Left lung (tissue), 4 donors: ENCODE measurements at regions not wholly inside any gene's neighbourhood (a gene's known extent, or its start where the extent isn't known, plus 50 kb on each side); places are given as distances from the start of the nearest gene placed in this dataset.

Source experiments
- ATAC-seq: fragments of 200-7000 bp; cut with Tn5 transposase; one replicate; pipeline ENCODE4 v1.9.1; 2020; ENCODE audit warnings: moderate library complexity
- DNase-seq, 4 donors: peaks; one replicate each; pipeline ENCODE4 v3.0.0-alpha.2; 2013 to 2020
- H3K27ac ChIP-seq, 2 donors: fragments of 200-600 bp; sonication (generic) in 1 of 2; one replicate each; pipeline versions ENCODE4 v1.5.0 to v1.8.0; 2020 to 2021
- H3K27me3 ChIP-seq, 2 donors: fragments of 200-600 bp; sonication (generic) in 1 of 2; one replicate each; pipeline versions ENCODE4 v1.5.0 to v1.8.0; 2020 to 2021
- H3K36me3 ChIP-seq, 2 donors: fragments of 200-600 bp; sonication (generic) in 1 of 2; one replicate each; pipeline versions ENCODE4 v1.5.0 to v1.8.0; 2020 to 2021
- H3K4me1 ChIP-seq, 2 donors: fragments of 200-600 bp; one replicate each; pipeline ENCODE4 v1.8.0; 2021
- H3K4me3 ChIP-seq, 2 donors: fragments of 200-600 bp; sonication (generic) in 1 of 2; one replicate each; pipeline versions ENCODE4 v1.5.0 to v1.8.0; 2020 to 2021; ENCODE audit warnings: mild to moderate bottlenecking in 1 of 2
- H3K9me3 ChIP-seq, 2 donors: fragments of 200-600 bp; sonication (generic) in 1 of 2; one replicate each; pipeline versions ENCODE4 v1.5.0 to v1.8.0; 2020 to 2021
- intact Hi-C, 2 donors: fragments of 100-400 bp; cut with DNase I; formaldehyde crosslinking; loops; one replicate each; pipeline versions ENCODE4 v1.11.2 to v1.14.2; 2022
- TF ChIP-seq, protein P1 (sequence below), 2 donors: fragments of 200-600 bp; sonication (generic) in 1 of 2; IDR thresholded peaks; one replicate each; pipeline versions ENCODE4 v1.5.0 to v1.8.0; 2021; ENCODE audit warnings: antibody characterized with exemption in 2 of 2
- donor health status: DM: no; HTN: yes; CAD: no.
- donor health status: DM: no; HTN: no; CAD: no.

GRCh38 chr7:61576-62360, 130.6 kb upstream of the FAM20C start:
- TF ChIP-seq, protein P1, sequence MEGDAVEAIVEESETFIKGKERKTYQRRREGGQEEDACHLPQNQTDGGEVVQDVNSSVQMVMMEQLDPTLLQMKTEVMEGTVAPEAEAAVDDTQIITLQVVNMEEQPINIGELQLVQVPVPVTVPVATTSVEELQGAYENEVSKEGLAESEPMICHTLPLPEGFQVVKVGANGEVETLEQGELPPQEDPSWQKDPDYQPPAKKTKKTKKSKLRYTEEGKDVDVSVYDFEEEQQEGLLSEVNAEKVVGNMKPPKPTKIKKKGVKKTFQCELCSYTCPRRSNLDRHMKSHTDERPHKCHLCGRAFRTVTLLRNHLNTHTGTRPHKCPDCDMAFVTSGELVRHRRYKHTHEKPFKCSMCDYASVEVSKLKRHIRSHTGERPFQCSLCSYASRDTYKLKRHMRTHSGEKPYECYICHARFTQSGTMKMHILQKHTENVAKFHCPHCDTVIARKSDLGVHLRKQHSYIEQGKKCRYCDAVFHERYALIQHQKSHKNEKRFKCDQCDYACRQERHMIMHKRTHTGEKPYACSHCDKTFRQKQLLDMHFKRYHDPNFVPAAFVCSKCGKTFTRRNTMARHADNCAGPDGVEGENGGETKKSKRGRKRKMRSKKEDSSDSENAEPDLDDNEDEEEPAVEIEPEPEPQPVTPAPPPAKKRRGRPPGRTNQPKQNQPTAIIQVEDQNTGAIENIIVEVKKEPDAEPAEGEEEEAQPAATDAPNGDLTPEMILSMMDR (IDR thresholded peaks at IDR 0.05) = no peak
- no peaks in the 10 kb centered on the region for H3K36me3 ChIP-seq
- peaks cover 0 to 3% of the 10 kb centered on the region in 2 donors for H3K27me3 ChIP-seq
- H3K4me3 ChIP-seq = no peak overlapping the region
- H3K4me1 ChIP-seq = peaks cover 0 to 22% of the 10 kb centered on the region in 2 donors
- H3K9me3 ChIP-seq = no peaks in the 10 kb centered on the region
- DNase-seq (peak in 2 of 4 donors; percentile 12 to 41), ATAC-seq (no peak)
- H3K27ac ChIP-seq = no peak overlapping the region
- intact Hi-C loops = no loop called here

DNA sequence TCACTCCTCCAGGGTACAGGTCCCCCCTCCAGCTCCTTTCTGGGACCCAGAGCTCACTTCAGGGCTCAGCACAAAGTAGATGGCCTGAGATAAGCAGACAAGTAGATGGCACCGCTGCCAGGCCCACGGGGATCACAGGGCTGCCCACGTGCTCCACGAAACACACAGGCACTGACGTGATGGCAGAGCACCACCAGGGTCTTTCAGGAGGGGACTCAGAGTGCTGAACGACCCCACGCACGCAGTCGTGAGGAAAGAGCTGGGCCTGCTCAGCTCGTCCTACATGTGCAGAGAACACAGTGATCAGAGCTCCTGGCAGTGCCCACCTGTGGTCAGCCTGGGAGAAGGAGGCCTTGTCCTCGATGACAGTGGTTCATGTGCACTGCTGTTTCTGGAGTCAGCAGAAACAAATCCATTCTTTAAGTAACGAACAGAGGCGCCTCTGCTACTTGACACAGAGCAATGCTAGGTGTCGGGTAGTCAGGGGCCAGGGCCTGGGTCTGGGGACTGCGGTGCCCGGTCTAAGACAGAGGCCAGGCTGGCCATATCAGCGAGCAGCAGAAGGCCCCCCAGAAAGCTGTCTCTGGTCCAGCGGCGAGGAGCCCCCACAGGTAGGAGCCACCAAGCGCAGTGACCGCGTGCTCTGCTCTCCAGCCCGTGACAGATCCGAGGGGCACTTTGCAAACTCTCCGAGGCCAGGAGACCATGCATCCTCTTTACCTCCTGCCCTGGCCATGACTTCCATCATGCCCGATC, 129.8 kb upstream of the FAM20C start:
- peak in 2 of 4 donors; percentile 30 to 56 for DNase-seq
- ATAC-seq = no peak
- no peak overlapping the region for H3K4me3 ChIP-seq
- TF ChIP-seq, protein P1 (IDR thresholded peaks at IDR 0.05) = no peak
- peaks cover 0 to 19% of the 10 kb centered on the region in 2 donors for H3K4me1 ChIP-seq
- intact Hi-C loops = no loop called here
- H3K9me3 ChIP-seq = no peaks in the 10 kb centered on the region
- no peaks in the 10 kb centered on the region for H3K36me3 ChIP-seq
- H3K27me3 ChIP-seq = peaks cover 0 to 3% of the 10 kb centered on the region in 2 donors
- H3K27ac ChIP-seq = no peak overlapping the region

GRCh38 chr7:63117-63480, 129.3 kb upstream of the FAM20C start:
- intact Hi-C loops = no loop called here

DNA sequence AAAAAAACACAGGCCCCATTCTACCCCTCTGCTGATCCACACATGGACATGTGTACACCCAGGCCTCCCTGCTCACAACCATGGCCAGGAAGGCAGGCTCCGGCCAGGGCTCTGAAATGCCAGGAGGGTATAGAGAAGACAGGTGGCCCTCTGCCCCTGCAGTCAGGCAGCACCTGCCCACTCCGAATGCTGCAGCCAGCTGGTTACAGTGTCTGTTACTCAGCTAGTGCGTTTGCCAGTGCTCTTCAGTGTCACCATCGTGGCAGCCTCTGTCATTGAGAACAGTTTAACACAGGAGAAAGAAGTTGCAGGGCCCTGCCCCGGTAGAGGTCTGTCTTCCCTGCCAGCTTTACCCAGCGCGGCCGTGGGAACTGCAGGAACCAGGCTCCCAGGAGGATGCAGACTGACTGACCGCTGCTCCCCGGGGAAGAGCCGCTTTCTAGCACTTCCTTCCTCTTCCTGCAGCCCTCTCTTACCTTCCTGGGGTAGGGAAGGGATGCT, 128.8 kb upstream of the FAM20C start:
- Histone ChIP-seq H3K9me3 (no peaks in the 10 kb centered on the region), H3K4me3 (no peak overlapping the region), H3K4me1 (peaks cover 0 to 19% of the 10 kb centered on the region in 2 donors), H3K27me3 (peaks cover 0 to 3% of the 10 kb centered on the region in 2 donors), H3K27ac (peak overlapping the region in 1 of 2 donors; percentile 45), H3K36me3 (no peaks in the 10 kb centered on the region)
- no peak for ATAC-seq
- TF ChIP-seq, protein P1 (IDR thresholded peaks at IDR 0.05) = no peak
- DNase-seq = peak in 2 of 4 donors; percentile 39 to 84
- intact Hi-C loops = no loop called here

More at GRCh38 chr7:63117-63480, 129.3 kb upstream of the FAM20C start:
- Histone ChIP-seq H3K27ac (no peak overlapping the region), H3K27me3 (peaks cover 0 to 3% of the 10 kb centered on the region in 2 donors), H3K4me1 (peaks cover 0 to 19% of the 10 kb centered on the region in 2 donors), H3K4me3 (no peak overlapping the region), H3K36me3 (no peaks in the 10 kb centered on the region), H3K9me3 (no peaks in the 10 kb centered on the region)
- TF ChIP-seq, protein P1 (IDR thresholded peaks at IDR 0.05) = no peak
- DNase-seq (peak in 2 of 4 donors; percentile 19 to 43), ATAC-seq (no peak)
